HG03521 (cell line): ENCODE measurements at regions not wholly inside any gene's neighbourhood (a gene's known extent, or its start where the extent isn't known, plus 50 kb on each side); places are given as distances from the start of the nearest gene placed in this dataset.
"Not testable (repeated sequence)": the region's sequence is repeated elsewhere in the genome, so short reads cannot be mapped to it uniquely, and the experiment has no call there.

Experiments used
- ATAC-seq: cut with Tn5 transposase; IDR thresholded peaks from one replicate; pipeline ENCODE4 v1.9.1; 2021; ENCODE audit warnings: mild to moderate bottlenecking, moderate library complexity; ENCODE audit not compliant: unreplicated experiment

- no peak for ATAC-seq
Measured at GRCh38 chr4:32589853-32590252, 1869.7 kb downstream of the PCDH7 start.

- ATAC-seq = no peak
Measured at GRCh38 chr4:32597354-32597753, 1877.2 kb downstream of the PCDH7 start.

- no peak for ATAC-seq
Measured at GRCh38 chr4:32601848-32602247, 1881.7 kb downstream of the PCDH7 start.

- no peak for ATAC-seq
Measured at GRCh38 chr4:32607978-32608377, 1887.8 kb downstream of the PCDH7 start.

GRCh38 chr4:32624943-32625603 is 1904.9 kb downstream of the PCDH7 start:
- no peak for ATAC-seq

- no peak for ATAC-seq
Measured at GRCh38 chr4:32625687-32626337, 1905.6 kb downstream of the PCDH7 start.

GRCh38 chr4:32631831-32632230 is 1911.7 kb downstream of the PCDH7 start:
- ATAC-seq = no peak

- ATAC-seq = no peak
Measured at GRCh38 chr4:32633421-32633820, 1913.3 kb downstream of the PCDH7 start.

GRCh38 chr4:32645653-32646052 is 1925.5 kb downstream of the PCDH7 start:
- no peak for ATAC-seq

GRCh38 chr4:32658019-32658418 is 1937.8 kb downstream of the PCDH7 start:
- no peak for ATAC-seq

- no peak for ATAC-seq
Measured at GRCh38 chr4:32661229-32661628, 1941.1 kb downstream of the PCDH7 start.

GRCh38 chr4:32662803-32663202 is 1942.6 kb downstream of the PCDH7 start:
- ATAC-seq = no peak

- no peak for ATAC-seq
Measured at GRCh38 chr4:32672359-32672758, 1952.2 kb downstream of the PCDH7 start.

- ATAC-seq = no peak
Measured at GRCh38 chr4:32680946-32681345, 1960.8 kb downstream of the PCDH7 start.

GRCh38 chr4:32684160-32684559 is 1964.0 kb downstream of the PCDH7 start:
- ATAC-seq = no peak

- ATAC-seq = no peak
Measured at GRCh38 chr4:32686123-32686522, 1966.0 kb downstream of the PCDH7 start.

- no peak for ATAC-seq
Measured at GRCh38 chr4:32689518-32689917, 1969.3 kb downstream of the PCDH7 start.

- ATAC-seq = no peak
Measured at GRCh38 chr4:32697281-32697814, 1977.2 kb downstream of the PCDH7 start.

- ATAC-seq = no peak
Measured at GRCh38 chr4:32700838-32701237, 1980.7 kb downstream of the PCDH7 start.

- no peak for ATAC-seq
Measured at GRCh38 chr4:32706893-32707292, 1986.7 kb downstream of the PCDH7 start.

- ATAC-seq = not testable (repeated sequence)
Measured at GRCh38 chr4:32716090-32716620, 1996.0 kb downstream of the PCDH7 start.
